Gastroesophageal sphincter (tissue), 3 donors: ENCODE measurements at regions not wholly inside any gene's neighbourhood (a gene's known extent, or its start where the extent isn't known, plus 50 kb on each side); places are given as distances from the start of the nearest gene placed in this dataset.

Experiments
- EP300 ChIP-seq: sonication (generic); formaldehyde crosslinking; IDR thresholded peaks from one replicate; pipeline ENCODE4 v1.6.1; 2017; ENCODE audit warnings: antibody characterized with exemption, mild to moderate bottlenecking
- POLR2A ChIP-seq, 2 donors: fragments of 450-650 bp; IDR thresholded peaks; one replicate each; pipeline ENCODE4 v1.6.1; 2017; ENCODE audit warnings: antibody characterized with exemption in 2 of 2, mild to moderate bottlenecking in 2 of 2, moderate library complexity in 1 of 2
- TF ChIP-seq, protein P1 (sequence below), 4 experiments: fragments of 200-600 bp in 2 of 4; fragments of 450-650 bp in 2 of 4; sonication (generic) in 1 of 4; IDR thresholded peaks; one replicate each; pipeline ENCODE4 v1.5.1; 2017 to 2019; ENCODE audit warnings: antibody characterized with exemption in 4 of 4, mild to moderate bottlenecking in 2 of 4, moderate library complexity in 2 of 4

DNA sequence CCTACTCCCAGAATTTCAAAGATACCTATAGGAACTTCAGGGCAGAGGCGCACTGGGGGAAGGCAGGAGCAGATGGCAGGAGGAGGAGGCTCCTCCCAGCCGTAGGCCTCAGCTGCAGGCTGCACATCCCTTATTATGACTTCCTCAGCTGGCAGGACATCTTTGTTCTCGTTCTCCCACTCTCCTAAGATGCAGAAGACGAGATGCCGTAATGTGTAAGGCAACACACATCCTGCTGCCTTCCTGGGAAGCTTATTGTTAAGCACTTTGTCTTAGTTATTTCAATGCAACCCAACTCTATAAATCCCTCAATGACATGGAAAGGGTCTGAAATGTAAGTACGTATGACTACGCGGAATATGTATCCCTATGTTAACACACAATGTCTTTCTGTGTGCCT, 599.8 kb upstream of the MGMT start:
- no peak for TF ChIP-seq EP300
- no peak for TF ChIP-seq POLR2A (IDR thresholded peaks at IDR 0.05)
- TF ChIP-seq, protein P1, sequence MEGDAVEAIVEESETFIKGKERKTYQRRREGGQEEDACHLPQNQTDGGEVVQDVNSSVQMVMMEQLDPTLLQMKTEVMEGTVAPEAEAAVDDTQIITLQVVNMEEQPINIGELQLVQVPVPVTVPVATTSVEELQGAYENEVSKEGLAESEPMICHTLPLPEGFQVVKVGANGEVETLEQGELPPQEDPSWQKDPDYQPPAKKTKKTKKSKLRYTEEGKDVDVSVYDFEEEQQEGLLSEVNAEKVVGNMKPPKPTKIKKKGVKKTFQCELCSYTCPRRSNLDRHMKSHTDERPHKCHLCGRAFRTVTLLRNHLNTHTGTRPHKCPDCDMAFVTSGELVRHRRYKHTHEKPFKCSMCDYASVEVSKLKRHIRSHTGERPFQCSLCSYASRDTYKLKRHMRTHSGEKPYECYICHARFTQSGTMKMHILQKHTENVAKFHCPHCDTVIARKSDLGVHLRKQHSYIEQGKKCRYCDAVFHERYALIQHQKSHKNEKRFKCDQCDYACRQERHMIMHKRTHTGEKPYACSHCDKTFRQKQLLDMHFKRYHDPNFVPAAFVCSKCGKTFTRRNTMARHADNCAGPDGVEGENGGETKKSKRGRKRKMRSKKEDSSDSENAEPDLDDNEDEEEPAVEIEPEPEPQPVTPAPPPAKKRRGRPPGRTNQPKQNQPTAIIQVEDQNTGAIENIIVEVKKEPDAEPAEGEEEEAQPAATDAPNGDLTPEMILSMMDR (IDR thresholded peaks at IDR 0.05): no peak
